SK-N-SH (cell line): ENCODE measurements at regions not wholly inside any gene's neighbourhood (a gene's known extent, or its start where the extent isn't known, plus 50 kb on each side); places are given as distances from the start of the nearest gene placed in this dataset.

ENCODE experiments used
- CTCF ChIA-PET: fragments of 300-600, 350-600 bp; formaldehyde crosslinking; extraction: SDS; loops from one replicate; lab custom pipeline; 2021; lab: Yijun Ruan, JAX
- POLR2A ChIA-PET: fragments of 350-600 bp; sonication (Branson Sonifier 250); formaldehyde crosslinking; extraction: SDS; loops from one replicate; lab custom pipeline; 2020; ENCODE audit warnings: antibody characterized with exemption, inconsistent platforms; lab: Yijun Ruan, JAX
- DNase-seq: peaks from one replicate; pipeline ENCODE4 v3.0.0; 2012
- H2AFZ ChIP-seq: fragments of 200-600 bp; sonication (generic); 2 replicates; pipeline ENCODE4 v1.8.1; 2016; ENCODE audit warnings: antibody characterized with exemption, mild to moderate bottlenecking, low read depth
- H3F3A ChIP-seq: fragments of 200-600 bp; sonication (generic); replicated peaks from 2 replicates; pipeline ENCODE3; 2016; ENCODE audit warnings: antibody characterized with exemption, mild to moderate bottlenecking; ENCODE audit not compliant: insufficient read depth
- H3K27ac ChIP-seq, 2 experiments: fragments of 200-500 bp in 1 of 2; fragments of 200-600 bp in 1 of 2; sonication (Bioruptor generic) in 1 of 2; sonication (generic), shearing (Covaris generic) in 1 of 2; 2 replicates each; pipeline versions ENCODE4 v1.5.1 to v1.6.1; 2014 to 2016; ENCODE audit warnings: low read depth in 2 of 2, inconsistent platforms in 1 of 2, low read length in 1 of 2, mild to moderate bottlenecking in 1 of 2, mixed read lengths in 1 of 2
- H3K27me3 ChIP-seq: fragments of 200-600 bp; sonication (generic), shearing (Covaris generic); 2 replicates; pipeline ENCODE4 v1.6.1; 2016; ENCODE audit warnings: mixed run types; ENCODE audit not compliant: insufficient read depth
- H3K36me3 ChIP-seq, 2 experiments: fragments of 200-500 bp in 1 of 2; fragments of 200-600 bp in 1 of 2; sonication (Bioruptor generic) in 1 of 2; sonication (generic) in 1 of 2; replicated peaks in 1 of 2; 2 replicates each; pipeline versions ENCODE3 to v1.5.1; 2014 to 2016; ENCODE audit warnings: low read length in 1 of 2, mild to moderate bottlenecking in 1 of 2; ENCODE audit not compliant: insufficient read depth in 2 of 2, control insufficient read depth in 1 of 2
- H3K4me1 ChIP-seq, 2 experiments: fragments of 200-500 bp in 1 of 2; fragments of 200-600 bp in 1 of 2; sonication (Bioruptor generic) in 1 of 2; sonication (generic), shearing (Covaris generic) in 1 of 2; 2 replicates each; pipeline versions ENCODE4 v1.5.1 to v1.6.1; 2014 to 2016; ENCODE audit warnings: low read depth in 1 of 2, low read length in 1 of 2, mixed run types in 1 of 2; ENCODE audit not compliant: insufficient read depth in 2 of 2, control insufficient read depth in 1 of 2
- H3K4me2 ChIP-seq: fragments of 200-600 bp; sonication (generic), shearing (Covaris generic); 2 replicates; pipeline ENCODE4 v1.6.1; 2017; ENCODE audit warnings: mixed run types
- H3K4me3 ChIP-seq, 2 experiments: fragments of 200-500 bp in 1 of 2; fragments of 200-600 bp in 1 of 2; sonication (Bioruptor generic) in 1 of 2; sonication (generic), shearing (Covaris generic) in 1 of 2; 2 replicates each; pipeline versions ENCODE4 v1.5.1 to v1.8.1; 2014 to 2016; ENCODE audit warnings: low read depth in 2 of 2, inconsistent platforms in 1 of 2, low read length in 1 of 2, mild to moderate bottlenecking in 1 of 2, mixed read lengths in 1 of 2, moderate library complexity in 1 of 2
- H3K79me2 ChIP-seq: fragments of 200-600 bp; sonication (generic); 2 replicates; pipeline ENCODE4 v1.8.1; 2017; ENCODE audit warnings: mild to moderate bottlenecking; ENCODE audit not compliant: insufficient read depth
- H3K9ac ChIP-seq: fragments of 200-600 bp; sonication (generic); 2 replicates; pipeline ENCODE4 v1.6.1; 2017; ENCODE audit warnings: mixed run types
- H3K9me2 ChIP-seq: fragments of 200-600 bp; sonication (generic); 2 replicates; pipeline ENCODE4 v1.6.1; 2017; ENCODE audit warnings: mixed run types
- H3K9me3 ChIP-seq: fragments of 200-600 bp; sonication (generic); 2 replicates; pipeline ENCODE4 v1.6.1; 2017; ENCODE audit warnings: mixed run types, mild to moderate bottlenecking, moderate library complexity
- H4K20me1 ChIP-seq: fragments of 200-600 bp; sonication (generic); 2 replicates; pipeline ENCODE4 v1.6.1; 2017; ENCODE audit warnings: mild to moderate bottlenecking, mixed run types; ENCODE audit not compliant: insufficient read depth
- ELF1 ChIP-seq: IDR thresholded peaks from 2 replicates; pipeline ENCODE4 v1.4.0; 2012
- EP300 ChIP-seq, 2 experiments: IDR thresholded peaks; 2 replicates each; pipeline versions ENCODE4 v1.4.0 to v1.6.1; 2012; ENCODE audit warnings: borderline replicate concordance in 1 of 2, low read depth in 1 of 2, low read length in 1 of 2
- EZH2phosphoT487 ChIP-seq: fragments of 200-600 bp; sonication (generic); IDR thresholded peaks from 2 replicates; pipeline ENCODE4 v1.6.1; 2017; ENCODE audit warnings: low read depth, mixed run types, mild to moderate bottlenecking, antibody characterized with exemption, moderate library complexity, borderline replicate concordance
- FOSL2 ChIP-seq: IDR thresholded peaks from 2 replicates; pipeline ENCODE4 v1.4.0; 2012; ENCODE audit warnings: low read depth, mild to moderate bottlenecking, moderate library complexity, borderline replicate concordance
- FOXJ3 ChIP-seq: sonication (generic); formaldehyde crosslinking; IDR thresholded peaks from 2 replicates; pipeline ENCODE4 v1.5.1; 2020; ENCODE audit warnings: mild to moderate bottlenecking, missing genetic modification reagents
- FOXM1 ChIP-seq: IDR thresholded peaks from 2 replicates; pipeline ENCODE4 v1.4.0; 2012; ENCODE audit warnings: low read depth, mild to moderate bottlenecking
- GABPA ChIP-seq: IDR thresholded peaks from 2 replicates; pipeline ENCODE4 v1.4.0; 2012; ENCODE audit warnings: low read depth, mild to moderate bottlenecking
- GATA2 ChIP-seq: sonication (generic); formaldehyde crosslinking; IDR thresholded peaks from 2 replicates; pipeline ENCODE4 v1.5.0; 2020; ENCODE audit warnings: mild to moderate bottlenecking, missing genetic modification reagents
- IRF3 ChIP-seq: fragments of 150-350 bp; IDR thresholded peaks from 2 replicates; pipeline ENCODE4 v1.6.1; 2016; ENCODE audit warnings: mild to moderate bottlenecking, low read depth, low read length
- MAX ChIP-seq: IDR thresholded peaks from 2 replicates; pipeline ENCODE4 v1.4.0; 2012; ENCODE audit warnings: low read depth
- MEF2A ChIP-seq: IDR thresholded peaks from 2 replicates; pipeline ENCODE4 v1.4.0; 2012; ENCODE audit warnings: low read depth, borderline replicate concordance
- MXI1 ChIP-seq: IDR thresholded peaks from 2 replicates; pipeline ENCODE4 v1.6.1; 2012; ENCODE audit warnings: mild to moderate bottlenecking, low read depth, low read length, improper control_type of control experiment
- PBX3 ChIP-seq: IDR thresholded peaks from 2 replicates; pipeline ENCODE4; 2012
- RAD21 ChIP-seq: IDR thresholded peaks from 2 replicates; pipeline ENCODE4 v1.6.1; 2012; ENCODE audit warnings: mild to moderate bottlenecking, low read length
- RCOR1 ChIP-seq: fragments of 150-350 bp; IDR thresholded peaks from 2 replicates; pipeline ENCODE4 v1.6.1; 2017; ENCODE audit warnings: antibody characterized with exemption, low read length
- REST ChIP-seq: IDR thresholded peaks from 2 replicates; pipeline ENCODE4 v1.6.1; 2012; ENCODE audit warnings: mild to moderate bottlenecking, low read depth, low read length, moderate library complexity
- RXRA ChIP-seq: IDR thresholded peaks from 2 replicates; pipeline ENCODE4 v1.4.0; 2012; ENCODE audit warnings: low read depth, mild to moderate bottlenecking, borderline replicate concordance
- TCF12 ChIP-seq: IDR thresholded peaks from 2 replicates; pipeline ENCODE4 v1.4.0; 2012
- TEAD4 ChIP-seq: IDR thresholded peaks from 2 replicates; pipeline ENCODE4 v1.4.0; 2012; ENCODE audit warnings: mild to moderate bottlenecking, borderline replicate concordance; ENCODE audit not compliant: insufficient read depth
- ZBTB33 ChIP-seq: IDR thresholded peaks from 2 replicates; pipeline ENCODE4 v1.4.0; 2012; ENCODE audit warnings: low read depth, borderline replicate concordance
- whole genome bisulfite sequencing: methylation state at CpG from one replicate; pipeline ENCODE4 v1.1.6; 2017; ENCODE audit warnings: low lambda C conversion rate; 5-methylcytosine and 5-hydroxymethylcytosine counted together

- no peak overlapping the region for H3K27ac ChIP-seq
- ChIA-PET CTCF (interaction anchor here (0.6 to 7.8 kb wide), 13 partner anchors 9 to 829 kb away, joined by 3 to 53 read pairs (median 4); no protein-coding TSS in a partner anchor), POLR2A (no interaction called here)
- no peak overlapping the region for H2AFZ ChIP-seq
- no peaks in the 10 kb centered on the region for H3K36me3 ChIP-seq
- no peak overlapping the region for H3K9ac ChIP-seq
- 83% methylated on average over 5 of the region's 5 CpGs for WGBS
- no peaks in the 10 kb centered on the region for H3K9me3 ChIP-seq
- no peaks in the 10 kb centered on the region for H3K4me1 ChIP-seq
- H3K9me2 ChIP-seq: no peaks in the 10 kb centered on the region
- no peak for DNase-seq
- no peak for TF ChIP-seq ZBTB33
- no peak for TF ChIP-seq REST
- TF ChIP-seq EP300 (IDR thresholded peaks at IDR 0.05; ENCODE audit: borderline replicate concordance in 1 of 2, low read depth in 1 of 2, low read length in 1 of 2): no peak
- no peak for TF ChIP-seq FOXM1
- no peak for TF ChIP-seq RAD21
- TF ChIP-seq IRF3: no peak
- TF ChIP-seq GATA2: no peak
- TF ChIP-seq ELF1: no peak
- no peak for TF ChIP-seq FOXJ3 (CRISPR knock-in tag)
- TF ChIP-seq PBX3: no peak
- no peak for TF ChIP-seq RCOR1
- TF ChIP-seq MAX: no peak
- TF ChIP-seq MXI1: no peak
- no peak for TF ChIP-seq EZH2phosphoT487
- TF ChIP-seq GABPA: no peak
- no peak for TF ChIP-seq FOSL2
- no peak for TF ChIP-seq MEF2A
- TF ChIP-seq TEAD4: no peak
- TF ChIP-seq RXRA: no peak
- no peak for TF ChIP-seq TCF12
- no peaks in the 10 kb centered on the region for H3K79me2 ChIP-seq
- H3K4me2 ChIP-seq: no peak overlapping the region
- H3K27me3 ChIP-seq: no peaks in the 10 kb centered on the region; the same call in 1 of the 2 replicates
- no peaks in the 10 kb centered on the region for H3F3A ChIP-seq
- H3K4me3 ChIP-seq: no peak overlapping the region
- H4K20me1 ChIP-seq: no peaks in the 10 kb centered on the region
Measured at GRCh38 chr6:134111726-134112125, 59.3 kb upstream of the SLC2A12 start.
